Activated T-cell treated with anti-CD3 and anti-CD28 coated beads for 48 hours (primary cell): ENCODE measurements at regions not wholly inside any gene's neighbourhood (a gene's known extent, or its start where the extent isn't known, plus 50 kb on each side); places are given as distances from the start of the nearest gene placed in this dataset.
"Not testable (repeated sequence)": the region's sequence is repeated elsewhere in the genome, so short reads cannot be mapped to it uniquely, and the experiment has no call there.

Source experiments
- DNase-seq: peaks from one replicate; pipeline ENCODE4 v3.0.0-alpha.2; 2020; ENCODE audit warnings: low read depth

- no peak for DNase-seq
Measured at GRCh38 chr20:4635781-4636180, 50.5 kb upstream of the PRNP start.

- DNase-seq: no peak
Measured at GRCh38 chr20:4635342-4635741, 50.9 kb upstream of the PRNP start.

- DNase-seq: no peak
Measured at GRCh38 chr20:4633780-4634179, 52.5 kb upstream of the PRNP start.

- no peak for DNase-seq
Measured at GRCh38 chr20:4633379-4633778, 52.9 kb upstream of the PRNP start.

- no peak for DNase-seq
Measured at GRCh38 chr20:4632876-4633275, 53.4 kb upstream of the PRNP start.

GRCh38 chr20:4626228-4626627, 60.0 kb upstream of the PRNP start:
- DNase-seq: no peak

- no peak for DNase-seq
Measured at GRCh38 chr20:4625687-4626086, 60.6 kb upstream of the PRNP start.

- DNase-seq: not testable (repeated sequence)
Measured at GRCh38 chr20:4624675-4625336, 61.5 kb upstream of the PRNP start.

- not testable (repeated sequence) for DNase-seq
Measured at GRCh38 chr20:4619144-4619543, 67.1 kb upstream of the PRNP start.

GRCh38 chr20:4617484-4617883, 68.8 kb upstream of the PRNP start:
- DNase-seq: no peak

GRCh38 chr20:4617019-4617418, 69.2 kb upstream of the PRNP start:
- no peak for DNase-seq

- peak; percentile 47 for DNase-seq
Measured at GRCh38 chr20:4613718-4614620, 72.3 kb upstream of the PRNP start.

- DNase-seq: no peak
Measured at GRCh38 chr20:4613184-4613583, 73.1 kb upstream of the PRNP start.

GRCh38 chr20:4610871-4611270, 75.4 kb upstream of the PRNP start:
- no peak for DNase-seq

GRCh38 chr20:4609511-4609910, 76.7 kb upstream of the PRNP start:
- DNase-seq: no peak

GRCh38 chr20:4608861-4609260, 77.4 kb upstream of the PRNP start:
- DNase-seq: no peak

GRCh38 chr20:4607287-4607713, 79.0 kb upstream of the PRNP start:
- DNase-seq: peak; percentile 9

- no peak for DNase-seq
Measured at GRCh38 chr20:4606051-4606450, 80.2 kb upstream of the PRNP start.

GRCh38 chr20:4605166-4605565, 81.1 kb upstream of the PRNP start:
- no peak for DNase-seq

GRCh38 chr20:4604580-4604979, 81.7 kb upstream of the PRNP start:
- DNase-seq: no peak

GRCh38 chr20:4603724-4604123, 82.5 kb upstream of the PRNP start:
- no peak for DNase-seq

GRCh38 chr20:4602297-4602631, 84.0 kb upstream of the PRNP start:
- no peak for DNase-seq

GRCh38 chr20:4601630-4602296, 84.5 kb upstream of the PRNP start:
- no peak for DNase-seq
